ENCODE measurements at regions not wholly inside any gene's neighbourhood (a gene's known extent, or its start where the extent isn't known, plus 50 kb on each side); places are given as distances from the start of the nearest gene placed in this dataset.

DNA sequence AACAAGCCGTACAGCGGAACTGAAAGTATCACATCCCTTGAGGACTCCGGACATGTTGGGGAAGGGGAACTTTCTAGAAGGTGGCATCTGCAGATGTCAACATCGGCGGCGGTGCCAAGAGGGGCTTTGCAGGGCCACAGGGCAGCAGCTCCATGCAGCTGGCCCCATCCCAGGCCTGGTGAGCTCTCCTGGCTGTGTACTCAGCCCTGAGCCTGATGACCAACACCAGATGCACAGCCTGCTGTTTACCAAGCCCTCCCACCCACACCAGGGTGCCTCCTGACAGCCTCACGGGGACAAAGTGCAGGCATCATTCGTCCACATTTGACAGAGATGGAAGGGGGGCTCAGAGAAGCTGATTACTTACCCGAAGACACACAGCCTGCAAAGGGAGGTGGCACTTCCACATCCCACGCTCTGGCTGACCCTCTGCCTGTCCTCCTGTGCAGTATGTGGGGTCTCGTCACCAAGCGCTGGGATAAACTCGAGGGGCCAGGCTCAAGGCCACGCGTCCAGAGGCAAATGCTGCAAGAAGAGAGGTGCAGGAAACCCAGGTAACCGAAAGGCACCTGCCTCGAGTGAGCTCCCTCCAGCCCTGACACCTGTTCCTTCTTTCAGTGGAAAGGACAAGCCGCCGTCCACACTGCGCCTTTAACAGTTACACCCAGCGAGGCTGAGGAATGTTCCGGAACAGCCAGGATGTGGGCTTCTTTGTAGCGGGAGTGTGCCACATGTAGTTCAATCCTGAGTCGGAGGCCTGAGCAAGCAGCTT lies 69.0 kb upstream of the ASAP2 start:
- DNase-seq (ENCODE audit: low read depth), result no peak

DNA sequence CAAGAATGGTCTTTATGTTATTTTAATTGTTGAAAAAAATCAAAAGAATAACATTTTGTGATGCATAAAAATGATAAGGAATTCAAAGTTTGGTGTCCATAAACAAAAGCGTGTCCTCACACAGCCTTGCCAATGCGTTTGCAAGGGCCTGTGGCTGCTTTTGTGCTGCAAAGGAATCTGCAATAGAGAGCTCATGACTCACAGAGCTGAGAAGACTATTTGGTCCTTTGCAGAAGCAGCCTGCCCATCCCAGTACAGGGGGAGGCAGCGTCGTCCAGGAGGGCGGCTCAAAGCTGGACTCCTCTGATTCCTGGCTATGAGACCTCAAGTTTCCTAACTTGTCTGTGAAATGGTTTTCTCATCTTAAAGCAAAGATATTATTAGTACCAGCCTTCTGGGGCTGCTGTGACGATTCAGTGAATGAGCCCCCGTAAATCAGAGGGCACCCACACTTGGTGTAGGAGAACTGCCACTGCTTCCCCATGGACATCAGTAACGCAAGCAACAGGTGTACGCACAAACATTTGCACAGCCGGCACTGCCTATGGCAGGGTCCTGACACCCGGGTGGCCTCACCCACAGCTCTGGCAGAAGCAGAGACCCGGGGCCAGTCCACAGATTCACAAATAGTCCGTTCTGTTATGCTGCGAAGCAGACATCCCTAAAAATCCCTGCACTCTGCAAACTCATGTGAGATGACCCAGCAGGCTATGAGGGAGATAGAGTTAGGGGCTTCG lies 70.6 kb upstream of the ASAP2 start:
- DNase-seq (ENCODE audit: low read depth), result no peak

DNA sequence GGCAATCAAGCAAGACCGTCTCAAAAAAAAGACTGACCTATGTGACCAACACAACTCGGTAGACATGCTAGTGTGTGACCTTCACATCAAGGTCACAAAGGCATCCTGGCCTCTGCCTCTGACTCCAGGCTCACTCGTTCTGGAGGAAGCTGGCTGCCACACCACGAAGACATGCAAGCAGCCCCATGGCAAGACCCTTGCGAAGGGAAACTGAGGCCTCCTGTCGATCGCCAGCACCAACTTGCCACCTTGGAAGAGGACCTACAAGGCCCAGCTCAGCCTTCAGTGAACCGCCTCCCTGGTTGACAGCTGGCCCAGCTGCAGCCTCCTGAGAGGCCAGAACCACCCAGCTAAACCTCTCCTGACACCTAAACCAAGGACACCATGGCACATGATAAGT lies 79.3 kb upstream of the ASAP2 start:
- DNase-seq (ENCODE audit: low read depth), result no peak

DNA sequence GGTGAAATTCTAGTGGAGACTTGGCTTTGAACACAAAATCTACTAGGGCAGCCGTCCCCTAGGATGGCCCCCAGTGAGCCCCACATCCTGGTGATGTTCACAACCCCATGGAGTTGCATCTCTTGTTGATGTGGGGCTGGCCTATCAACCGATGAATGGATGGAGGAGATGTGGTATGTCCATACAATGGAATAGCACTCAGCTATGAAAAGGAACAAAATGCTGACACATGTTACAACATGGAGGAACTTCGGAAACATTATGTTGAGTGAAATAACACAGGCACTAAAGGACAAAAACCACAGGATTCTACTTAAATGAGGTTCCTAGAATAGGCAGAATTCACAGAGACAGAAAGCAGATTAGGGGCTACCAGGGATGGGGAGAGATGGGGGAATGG lies 80.1 kb upstream of the ASAP2 start:
- DNase-seq (ENCODE audit: low read depth), result no peak

DNA sequence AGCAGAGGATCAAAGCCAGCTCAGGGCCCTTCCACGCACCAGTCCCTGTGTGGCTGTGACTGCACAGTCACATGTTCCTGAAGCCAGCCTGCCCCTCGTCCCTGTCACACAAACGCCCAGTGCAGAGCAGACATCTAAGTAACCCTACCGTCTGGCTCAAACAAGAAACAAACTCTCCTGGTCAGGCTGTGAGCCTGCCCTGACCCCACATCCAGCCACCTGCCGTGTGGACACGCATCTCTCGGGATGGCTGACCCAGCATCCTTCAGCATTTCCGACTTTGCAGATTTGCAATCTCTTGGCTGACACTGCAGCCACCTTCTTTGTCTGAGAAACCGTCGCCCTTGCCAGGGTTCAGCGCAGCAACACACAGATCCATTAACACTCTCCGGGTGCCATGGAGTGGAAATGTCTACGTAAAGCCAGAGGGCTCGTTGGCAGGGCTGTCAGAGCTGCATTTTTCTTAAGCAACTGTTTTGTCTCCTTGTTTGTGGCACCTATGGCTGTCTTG lies 82.3 kb upstream of the ASAP2 start:
- no peak for DNase-seq (ENCODE audit: low read depth)

- no peak for DNase-seq (ENCODE audit: low read depth)
Observed at GRCh38 chr2:9123069-9123468, 83.5 kb upstream of the ASAP2 start.

GRCh38 chr2:9122367-9122766 lies 84.2 kb upstream of the ASAP2 start:
- DNase-seq (ENCODE audit: low read depth), result no peak

- no peak for DNase-seq (ENCODE audit: low read depth)
Observed at GRCh38 chr2:9118383-9118960, 88.1 kb upstream of the ASAP2 start.

GRCh38 chr2:9115229-9115628 lies 91.4 kb upstream of the ASAP2 start:
- no peak for DNase-seq (ENCODE audit: low read depth)

- no peak for DNase-seq (ENCODE audit: low read depth)
Observed at GRCh38 chr2:9114458-9114857, 92.2 kb upstream of the ASAP2 start.

DNA sequence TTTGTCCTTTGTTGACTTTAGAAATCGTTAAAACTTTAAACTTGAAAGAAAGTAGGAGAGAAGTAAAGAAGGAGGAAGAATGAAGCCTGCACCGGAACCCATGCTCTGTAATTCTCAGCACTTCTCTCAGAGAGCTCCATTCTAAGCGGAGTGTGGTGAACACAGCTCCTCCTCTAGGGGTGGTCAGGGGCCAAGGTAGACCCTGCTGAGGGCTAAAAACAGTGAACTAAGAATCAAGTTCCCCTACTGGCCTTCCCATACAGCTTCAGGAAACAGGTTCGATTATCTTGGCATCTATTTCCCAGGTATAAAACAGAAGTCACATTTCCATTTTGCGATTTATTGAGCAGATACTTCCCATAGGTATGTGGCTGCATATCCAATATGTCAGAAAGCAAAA lies 92.7 kb upstream of the ASAP2 start:
- DNase-seq (ENCODE audit: low read depth), result no peak

- no peak for DNase-seq (ENCODE audit: low read depth)
Observed at GRCh38 chr2:9113262-9113661, 93.3 kb upstream of the ASAP2 start.

GRCh38 chr2:9112079-9112721 lies 94.4 kb upstream of the ASAP2 start:
- no peak for DNase-seq (ENCODE audit: low read depth)

- no peak for DNase-seq (ENCODE audit: low read depth)
Observed at GRCh38 chr2:9110893-9111569, 95.6 kb upstream of the ASAP2 start.

DNA sequence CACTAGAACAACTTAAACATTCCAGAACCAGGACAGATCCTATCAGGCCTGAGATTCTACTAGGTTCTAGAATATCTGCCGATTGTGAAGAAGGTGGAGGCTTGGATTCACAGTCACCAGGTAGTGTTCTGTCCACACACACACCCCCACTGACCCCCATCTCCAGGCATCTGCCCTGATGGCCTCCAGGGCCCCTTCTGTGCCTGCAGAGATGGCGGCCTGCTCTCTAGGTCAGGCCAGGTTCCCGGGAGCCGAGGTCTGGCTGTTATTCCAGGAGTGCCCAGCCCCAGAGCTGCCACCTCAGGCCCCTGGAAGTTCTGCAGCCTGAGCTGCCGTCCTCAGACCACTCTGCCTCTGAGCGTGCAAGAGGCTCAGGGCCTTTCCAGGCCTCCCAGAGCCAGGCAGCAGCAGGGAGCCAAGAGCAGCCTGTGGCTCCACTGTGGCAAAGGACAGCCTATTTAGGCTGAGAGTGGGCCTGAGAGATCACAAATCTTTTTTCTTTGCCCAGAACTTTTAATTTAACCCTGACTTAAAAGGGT lies 96.2 kb upstream of the ASAP2 start:
- no peak for DNase-seq (ENCODE audit: low read depth)

DNA sequence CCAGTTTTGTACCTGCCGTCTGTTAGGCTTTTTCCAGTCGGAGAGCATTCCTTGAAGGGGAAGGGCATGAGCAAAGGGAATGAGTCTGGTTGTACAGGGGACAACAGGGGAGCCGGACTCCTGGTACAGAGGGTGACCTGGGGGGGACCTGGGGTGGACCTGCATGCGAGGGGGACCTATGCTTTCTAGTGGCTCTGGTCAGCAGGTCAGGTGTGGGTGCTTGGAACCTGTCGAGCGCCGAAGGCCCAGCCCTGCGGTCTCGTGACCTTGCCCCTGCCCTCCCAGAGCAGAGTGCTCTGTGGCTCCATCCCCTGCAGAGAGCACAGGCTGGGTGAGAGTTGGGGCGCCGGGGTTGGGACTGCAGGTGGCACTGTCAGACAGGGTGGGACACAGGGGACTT lies 96.7 kb upstream of the ASAP2 start:
- no peak for DNase-seq (ENCODE audit: low read depth)

GRCh38 chr2:9108210-9108967 lies 98.2 kb upstream of the ASAP2 start:
- DNase-seq (ENCODE audit: low read depth), result no peak

DNA sequence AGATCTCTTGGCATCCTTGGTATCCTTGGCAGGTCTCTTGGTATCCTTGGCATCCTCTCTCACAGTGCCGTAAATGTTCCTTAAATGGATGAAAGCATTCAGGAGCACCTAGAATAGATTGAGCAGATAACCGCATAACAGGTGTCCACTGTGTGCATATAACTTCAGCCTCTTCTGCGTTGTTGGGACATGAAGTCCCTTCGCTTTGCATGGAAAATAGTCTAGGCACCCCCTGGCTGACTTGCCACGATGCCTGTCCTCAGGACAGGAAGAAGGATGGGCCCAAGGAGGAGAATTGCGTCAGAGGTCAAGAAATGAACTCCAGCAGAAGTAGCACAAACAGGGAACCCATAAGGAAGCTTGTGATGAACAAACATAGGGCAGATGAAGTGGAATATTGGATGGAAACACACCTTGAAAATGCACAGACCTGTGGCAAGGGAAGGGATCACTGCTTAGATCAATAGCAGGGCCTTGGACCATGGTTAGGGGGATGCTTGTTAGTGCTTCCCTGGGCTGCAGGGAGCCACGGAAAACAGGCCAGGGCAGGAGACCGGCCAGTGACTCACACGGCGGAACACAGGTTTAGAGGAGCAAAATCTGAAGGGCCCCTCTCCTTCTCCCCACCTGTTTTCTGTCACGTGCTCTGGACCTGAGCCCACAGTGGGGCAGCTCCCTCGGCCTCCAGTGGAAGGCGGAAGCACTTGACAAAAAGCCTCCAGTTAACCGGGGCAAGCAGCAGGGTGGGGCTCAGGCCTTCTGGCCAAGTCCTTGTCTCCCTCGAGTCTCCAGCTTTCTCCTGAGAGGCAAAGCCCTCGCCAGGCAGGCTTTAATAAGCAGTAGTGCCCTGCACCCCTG lies 99.2 kb upstream of the ASAP2 start:
- DNase-seq (ENCODE audit: low read depth), result no peak

GRCh38 chr2:9106338-9107167 lies 100.1 kb upstream of the ASAP2 start:
- no peak for DNase-seq (ENCODE audit: low read depth)
